HG03159 (cell line): ENCODE measurements at regions not wholly inside any gene's neighbourhood (a gene's known extent, or its start where the extent isn't known, plus 50 kb on each side); places are given as distances from the start of the nearest gene placed in this dataset.

Source experiments
- ATAC-seq: cut with Tn5 transposase; IDR thresholded peaks from one replicate; pipeline ENCODE4 v1.9.1; 2021; ENCODE audit warnings: mild to moderate bottlenecking, moderate library complexity; ENCODE audit not compliant: unreplicated experiment

DNA sequence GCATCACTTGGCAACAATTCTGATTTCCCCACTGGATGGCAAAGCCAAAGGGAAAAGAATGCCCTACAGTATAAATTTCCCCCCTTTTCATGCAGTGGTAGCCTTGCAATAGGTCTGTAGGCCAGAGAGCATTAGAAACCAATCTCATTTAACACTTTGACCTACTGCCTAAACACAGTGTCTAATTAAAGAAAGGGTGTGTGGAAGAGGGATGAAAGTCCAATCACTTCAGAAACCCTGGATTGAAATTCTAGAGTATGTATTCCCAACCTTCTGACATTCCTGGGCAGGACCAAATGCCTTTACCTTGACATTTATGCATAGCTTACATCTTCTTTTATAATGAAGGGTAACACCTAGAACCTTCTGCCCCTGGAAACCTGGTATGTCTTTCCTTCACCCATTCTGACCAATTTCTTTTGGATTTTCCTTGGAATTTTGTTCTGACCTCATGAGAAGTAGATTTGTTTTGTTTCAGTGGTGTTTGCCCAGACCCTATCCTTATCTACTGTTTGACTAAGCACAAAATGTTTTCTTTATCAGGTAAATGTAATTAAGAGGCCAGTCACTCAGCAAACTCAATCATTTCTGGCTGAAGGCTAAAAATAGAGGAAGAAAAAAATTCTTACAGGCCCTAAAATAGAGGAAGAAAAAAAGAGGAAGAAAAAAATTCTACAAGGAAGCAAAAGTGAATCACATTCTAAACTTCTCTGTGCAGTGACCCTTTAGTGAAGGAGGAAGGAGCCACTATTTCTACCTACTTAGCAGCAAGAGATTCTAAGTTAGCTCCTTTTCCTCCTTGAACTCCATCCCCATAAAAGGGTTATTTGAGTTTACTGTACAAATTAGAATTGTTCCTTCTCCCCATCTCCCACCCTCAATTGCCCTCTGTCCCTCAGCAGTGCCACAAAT lies 129.5 kb upstream of the DSCAM start:
- ATAC-seq, result no peak

DNA sequence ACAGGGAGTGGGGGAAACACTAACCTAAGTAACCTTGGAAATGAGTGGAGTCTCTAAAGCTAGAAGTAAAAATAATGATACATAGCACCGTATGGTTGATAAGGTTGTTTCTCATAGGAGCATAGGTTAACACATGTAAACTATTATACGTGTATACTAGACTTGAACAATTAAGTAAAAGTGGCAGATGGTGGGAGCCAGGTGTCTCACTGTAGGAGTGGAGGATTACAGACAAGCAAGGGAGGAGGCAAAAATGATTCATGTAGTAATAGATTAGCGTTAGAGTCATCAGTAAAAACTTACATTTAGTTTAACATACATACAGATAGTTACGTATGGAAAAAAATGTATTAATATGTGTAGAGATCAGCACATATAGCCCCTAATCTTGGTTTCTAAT lies 138.4 kb upstream of the DSCAM start:
- ATAC-seq, result no peak

DNA sequence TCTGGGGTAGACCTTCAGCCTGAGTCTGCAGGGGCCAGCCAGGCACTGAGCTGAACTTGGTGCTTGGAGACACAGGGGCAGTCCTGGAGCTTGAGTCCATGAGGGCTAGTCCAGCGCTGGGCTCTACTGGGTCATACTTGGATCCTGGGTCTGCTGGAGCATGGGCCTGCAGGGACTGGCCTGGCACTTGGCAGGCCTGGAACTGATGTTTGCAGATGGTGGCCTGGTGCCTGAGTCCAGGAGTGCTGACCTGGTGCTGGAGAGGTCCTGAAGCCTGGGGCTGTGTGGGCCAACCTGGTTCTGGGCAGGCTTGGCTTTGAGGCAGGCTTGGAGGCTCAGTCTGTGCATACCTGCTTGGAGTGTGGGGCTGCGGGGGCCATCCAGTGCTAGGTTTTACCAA lies 143.4 kb upstream of the DSCAM start:
- ATAC-seq, result no peak

DNA sequence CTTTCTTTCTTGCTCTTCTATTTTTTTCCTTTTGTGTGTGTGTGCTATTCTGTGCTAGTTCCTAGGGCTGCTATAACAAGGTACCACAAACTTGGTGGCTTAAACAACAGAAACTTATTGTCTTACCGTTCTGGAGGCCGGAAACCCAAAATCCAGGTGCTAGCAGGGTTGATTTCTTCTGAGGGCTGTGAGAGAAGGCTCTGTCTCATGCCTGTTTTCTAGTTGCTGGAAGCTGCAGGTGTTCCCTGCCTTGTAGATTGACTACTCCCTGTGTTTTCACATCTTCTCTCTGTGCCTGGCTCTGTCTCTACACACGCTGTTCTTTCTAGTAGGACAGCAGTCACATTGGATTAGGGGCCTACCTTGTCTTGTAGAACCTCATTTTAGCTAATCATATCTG lies 150.9 kb upstream of the DSCAM start:
- ATAC-seq, result no peak

DNA sequence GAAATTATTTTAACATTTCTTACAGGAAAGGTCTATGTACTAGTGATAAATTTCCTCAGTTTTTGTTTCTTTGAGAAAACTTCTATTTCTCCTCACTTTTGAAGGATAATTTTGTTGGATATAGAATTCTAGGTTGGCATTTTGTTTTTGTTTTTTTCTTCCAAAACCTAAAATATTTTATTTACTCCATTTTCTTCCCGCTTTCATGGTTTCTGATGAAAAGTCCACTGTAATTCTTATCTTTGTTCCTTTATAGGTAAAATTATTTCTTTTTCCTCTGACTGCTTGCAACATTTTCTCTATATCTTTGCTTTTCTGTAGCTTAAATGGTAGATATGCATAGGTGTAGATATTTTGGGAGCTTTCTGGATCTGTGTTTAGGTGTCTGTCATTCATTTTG lies 153.9 kb upstream of the DSCAM start:
- no peak for ATAC-seq

DNA sequence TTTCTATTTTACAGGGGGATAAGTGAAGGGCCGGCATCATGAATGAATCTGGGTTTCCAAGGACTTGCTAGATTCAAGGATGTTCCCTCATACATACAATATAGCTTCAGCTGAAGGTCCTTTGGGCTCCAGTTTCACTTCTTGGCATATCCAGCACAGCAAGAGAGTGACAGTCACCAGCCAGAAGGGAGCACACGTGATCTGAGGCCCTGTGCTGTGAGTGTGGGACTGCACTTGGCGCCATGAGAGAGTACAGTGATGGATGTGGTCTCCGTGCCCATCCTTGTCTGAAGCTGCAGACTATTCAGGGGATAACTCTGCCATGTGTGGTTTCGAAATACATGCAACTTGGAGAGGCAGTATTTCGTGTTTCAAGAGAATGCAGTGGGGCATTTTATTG lies 159.7 kb upstream of the DSCAM start:
- no peak for ATAC-seq

- ATAC-seq, result no peak
These were observed 159.6 kb upstream of the BACE2 start for GRCh38 chr21:41008351-41008750.

- no peak for ATAC-seq
These were observed 159.0 kb upstream of the BACE2 start for GRCh38 chr21:41008974-41009373.

- no peak for ATAC-seq
These were observed 158.4 kb upstream of the BACE2 start for GRCh38 chr21:41009398-41010100.

DNA sequence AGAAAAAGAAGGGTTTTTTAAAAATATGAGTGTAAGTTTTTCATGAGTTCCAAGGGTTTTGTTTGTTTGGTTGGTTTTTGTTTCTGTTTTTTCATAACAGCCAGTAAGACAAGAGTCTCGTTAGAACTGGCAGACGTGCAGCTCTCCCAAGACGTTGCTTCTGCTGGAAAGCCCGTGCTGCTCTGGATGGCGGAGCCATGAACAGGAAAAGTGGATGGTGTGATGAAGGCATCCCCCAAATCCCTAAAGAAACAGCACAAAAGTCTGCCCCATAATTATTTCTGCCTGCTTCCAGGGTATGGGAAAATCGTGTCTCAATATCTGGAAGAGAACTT lies 157.9 kb upstream of the BACE2 start:
- no peak for ATAC-seq

DNA sequence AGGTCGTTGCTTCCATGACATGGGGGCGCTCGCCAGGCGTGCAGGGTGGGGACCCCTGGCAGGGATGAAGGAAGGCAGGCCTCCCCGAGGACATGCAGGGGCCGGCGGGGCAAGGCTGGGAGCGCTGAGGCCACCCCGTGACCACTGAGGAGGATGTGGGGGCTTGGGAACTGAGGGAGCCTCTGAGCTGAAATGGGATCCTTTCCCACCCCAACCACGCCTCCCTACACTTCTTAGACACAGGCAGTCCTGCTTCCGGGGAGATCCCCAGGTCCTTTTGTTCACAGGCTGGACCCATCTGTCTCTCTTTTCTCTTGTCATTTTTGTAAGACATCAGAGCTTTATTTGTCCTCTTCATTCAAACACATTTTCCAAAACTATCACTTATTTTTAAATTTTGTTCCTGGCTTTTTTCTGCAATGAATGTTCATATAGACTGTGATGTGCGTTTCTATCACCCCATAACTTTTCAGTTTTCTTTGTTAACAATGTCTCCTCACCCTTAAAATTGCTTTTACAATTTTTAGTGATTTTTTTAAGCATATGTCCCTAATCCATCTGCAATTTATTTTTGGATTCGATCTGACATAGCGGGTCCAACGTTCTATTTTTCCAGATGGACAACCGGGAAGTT lies 156.7 kb upstream of the BACE2 start:
- ATAC-seq, result no peak

DNA sequence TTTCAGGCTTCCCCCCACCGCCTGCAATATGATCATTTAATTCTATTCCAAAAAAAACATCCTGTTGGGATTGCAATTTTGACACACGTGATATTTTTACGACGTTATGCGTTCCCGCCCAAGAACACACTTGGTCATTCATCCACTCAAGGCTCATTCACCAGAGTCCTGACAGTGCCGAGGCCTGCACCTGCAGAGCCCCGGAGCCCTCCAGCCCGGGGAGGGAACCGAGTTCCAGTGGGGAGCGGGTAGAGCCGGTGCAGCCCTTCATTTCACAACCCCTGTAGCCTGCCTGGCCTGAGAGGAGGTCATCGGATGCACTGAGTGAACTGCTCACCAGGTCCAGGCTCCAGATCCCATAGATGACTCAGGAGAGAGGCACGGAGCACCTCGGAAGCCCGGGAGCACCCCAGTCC lies 156.0 kb upstream of the BACE2 start:
- no peak for ATAC-seq

DNA sequence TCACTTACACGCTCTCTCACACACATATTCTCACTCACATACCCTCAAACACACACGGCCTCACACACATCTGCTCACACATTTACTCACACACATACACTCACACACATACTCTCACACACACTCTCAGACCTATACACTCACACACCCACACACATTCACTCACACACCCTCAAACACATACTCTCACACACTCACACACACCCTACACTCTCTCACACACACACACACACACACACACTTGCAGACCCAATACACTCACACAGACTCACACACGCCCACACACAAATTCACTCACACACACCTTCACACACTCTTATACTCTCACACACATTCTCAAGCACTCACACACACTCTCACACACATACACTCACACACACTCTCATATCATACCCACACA lies 155.5 kb upstream of the BACE2 start:
- ATAC-seq, result no peak

GRCh38 chr21:41016472-41016871 lies 151.5 kb upstream of the BACE2 start:
- ATAC-seq, result no peak

- no peak for ATAC-seq
These were observed 149.5 kb upstream of the BACE2 start for GRCh38 chr21:41018431-41018830.

DNA sequence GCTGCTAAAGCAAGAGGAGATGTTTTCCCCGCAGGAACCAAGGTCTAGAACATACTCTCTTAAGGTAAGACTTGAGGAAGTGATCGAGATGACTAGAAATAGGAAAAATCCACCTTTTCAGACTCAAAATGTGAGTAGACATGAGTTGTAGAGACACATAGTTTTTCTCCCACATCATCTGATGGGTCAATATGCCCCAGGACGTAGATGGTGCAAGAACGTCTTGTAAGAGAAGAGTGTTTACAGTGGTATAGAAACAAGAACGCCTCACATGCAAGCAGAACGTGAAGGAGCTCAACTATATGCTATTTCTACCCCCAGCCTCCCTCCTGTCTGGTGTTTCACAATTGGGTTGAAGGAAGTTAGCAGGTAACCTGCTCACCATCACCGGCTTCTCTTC lies 144.0 kb upstream of the BACE2 start:
- no peak for ATAC-seq

GRCh38 chr21:41024341-41024740 lies 143.6 kb upstream of the BACE2 start:
- ATAC-seq, result no peak

- no peak for ATAC-seq
These were observed 143.2 kb upstream of the BACE2 start for GRCh38 chr21:41024746-41025254.

DNA sequence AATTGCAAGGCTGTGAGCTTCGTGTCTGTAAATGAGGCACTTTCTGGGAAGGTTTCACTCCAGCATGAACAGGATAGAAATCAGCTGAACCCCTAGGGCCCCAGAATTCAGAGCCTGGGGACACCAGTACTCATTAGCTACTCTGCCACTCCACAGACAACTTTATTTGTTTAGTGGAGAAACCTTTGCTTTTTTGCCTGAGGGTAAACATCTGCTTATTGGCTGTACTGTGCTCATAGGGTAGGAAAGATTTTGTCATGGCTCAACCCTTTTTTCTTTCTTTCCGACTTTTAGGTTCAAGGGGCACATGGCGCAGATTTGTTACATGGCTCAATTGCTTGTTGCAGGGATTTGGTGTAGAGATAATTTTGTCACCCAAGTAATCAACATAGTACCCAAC lies 138.4 kb upstream of the BACE2 start:
- no peak for ATAC-seq

- ATAC-seq, result no peak
These were observed 136.2 kb upstream of the BACE2 start for GRCh38 chr21:41031701-41032220.

- no peak for ATAC-seq
These were observed 135.4 kb upstream of the BACE2 start for GRCh38 chr21:41032541-41032940.

DNA sequence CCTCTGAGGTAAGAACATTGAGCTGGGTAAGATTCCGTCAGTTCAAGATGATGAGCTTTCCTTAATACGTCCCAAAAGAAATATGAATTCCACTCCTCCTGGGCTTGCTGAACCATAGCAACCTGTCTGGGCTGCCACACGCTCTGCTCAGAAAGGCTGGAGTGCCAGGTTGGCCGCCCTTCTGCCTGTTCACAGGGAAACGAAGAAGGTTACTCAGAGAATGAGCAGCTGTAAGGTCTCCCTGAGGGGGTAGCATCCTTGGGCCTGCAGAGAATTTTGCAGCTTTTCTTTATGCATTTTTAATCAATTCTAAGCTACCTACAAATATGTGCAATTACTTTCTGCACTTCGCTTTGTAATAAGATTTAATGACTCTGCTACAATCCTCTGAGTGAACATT lies 130.7 kb upstream of the BACE2 start:
- ATAC-seq, result no peak
